HEK293 (cell line): ENCODE measurements at regions not wholly inside any gene's neighbourhood (a gene's known extent, or its start where the extent isn't known, plus 50 kb on each side); places are given as distances from the start of the nearest gene placed in this dataset.

Source experiments
- CTCF ChIA-PET: fragments of 350-600 bp; formaldehyde crosslinking; extraction: SDS; loops from one replicate; lab custom pipeline; 2021; ENCODE audit warnings: antibody characterized with exemption; lab: Yijun Ruan, JAX
- POLR2A ChIA-PET: fragments of 300-600 bp; formaldehyde crosslinking; extraction: SDS; loops from one replicate; lab custom pipeline; 2020; ENCODE audit warnings: antibody characterized with exemption, inconsistent platforms; lab: Yijun Ruan, JAX
- H3K27ac ChIP-seq: fragments of 200-500 bp; sonication (Bioruptor generic); 2 replicates; pipeline ENCODE4 v1.5.1; 2014; ENCODE audit warnings: low read depth, low read length, control low read depth, inconsistent platforms; ENCODE audit errors: extremely low read depth
- H3K36me3 ChIP-seq, 2 experiments: fragments of 200-500 bp in 1 of 2; sonication (Bioruptor generic) in 1 of 2; 1 replicate in 1 of 2; 2 replicates in 1 of 2; pipeline ENCODE4 v1.5.1; 2014 to 2017; ENCODE audit warnings: inconsistent platforms in 2 of 2, low read length in 2 of 2; ENCODE audit not compliant: control insufficient read depth in 2 of 2, insufficient read depth in 1 of 2
- H3K4me1 ChIP-seq: fragments of 200-500 bp; sonication (Bioruptor generic); 2 replicates; pipeline ENCODE4 v1.5.1; 2014; ENCODE audit warnings: mild to moderate bottlenecking, low read length, inconsistent platforms; ENCODE audit not compliant: control insufficient read depth, insufficient read depth
- H3K4me3 ChIP-seq: 2 replicates; pipeline ENCODE4 v1.5.1; 2011; ENCODE audit warnings: low read depth, mild to moderate bottlenecking, control low read depth, low read length, moderate library complexity
- H3K9me3 ChIP-seq: fragments of 200-500 bp; sonication (Bioruptor generic); 2 replicates; pipeline ENCODE4 v1.5.1; 2014; ENCODE audit warnings: low read depth, low read length, inconsistent platforms; ENCODE audit not compliant: control insufficient read depth, insufficient read depth
- CTCF ChIP-seq: fragments of 450-650 bp; formaldehyde crosslinking; IDR thresholded peaks from 2 replicates; pipeline ENCODE4 v1.5.1; 2016; ENCODE audit warnings: missing biosample characterization, missing genetic modification characterization
- GLI2 ChIP-seq: fragments of 450-650 bp; formaldehyde crosslinking; IDR thresholded peaks from 2 replicates; pipeline ENCODE4; 2017; ENCODE audit warnings: missing biosample characterization, missing genetic modification characterization, low read depth, borderline replicate concordance
- GLIS2 ChIP-seq: fragments of 450-650 bp; formaldehyde crosslinking; IDR thresholded peaks from 2 replicates; pipeline ENCODE4 v1.5.1; 2016; ENCODE audit warnings: missing biosample characterization, missing genetic modification characterization
- PRDM1 ChIP-seq: fragments of 450-650 bp; formaldehyde crosslinking; IDR thresholded peaks from 2 replicates; pipeline ENCODE4; 2016; ENCODE audit warnings: missing biosample characterization, missing genetic modification characterization
- SP2 ChIP-seq: fragments of 450-650 bp; formaldehyde crosslinking; IDR thresholded peaks from 2 replicates; pipeline ENCODE4 v1.5.1; 2016; ENCODE audit warnings: missing biosample characterization, missing genetic modification characterization
- ZNF140 ChIP-seq: fragments of 450-650 bp; formaldehyde crosslinking; IDR thresholded peaks from 2 replicates; pipeline ENCODE4 v1.5.1; 2016; ENCODE audit warnings: missing biosample characterization, missing genetic modification characterization
- ZNF157 ChIP-seq: fragments of 450-650 bp; formaldehyde crosslinking; IDR thresholded peaks from 2 replicates; pipeline ENCODE4 v1.5.1; 2016; ENCODE audit warnings: missing biosample characterization, missing genetic modification characterization
- ZNF324 ChIP-seq: fragments of 450-650 bp; formaldehyde crosslinking; IDR thresholded peaks from 2 replicates; pipeline ENCODE4 v1.5.1; 2016; ENCODE audit warnings: missing biosample characterization, missing genetic modification characterization
- ZNF501 ChIP-seq: fragments of 450-650 bp; formaldehyde crosslinking; IDR thresholded peaks from 2 replicates; pipeline ENCODE4 v1.5.1; 2016; ENCODE audit warnings: missing biosample characterization, missing genetic modification characterization
- ZNF558 ChIP-seq: fragments of 450-650 bp; formaldehyde crosslinking; IDR thresholded peaks from 2 replicates; pipeline ENCODE4 v1.5.1; 2016; ENCODE audit warnings: missing biosample characterization, missing genetic modification characterization
- ZNF560 ChIP-seq: fragments of 450-650 bp; formaldehyde crosslinking; IDR thresholded peaks from 2 replicates; pipeline ENCODE4 v1.5.1; 2017; ENCODE audit warnings: missing biosample characterization, missing genetic modification characterization, borderline replicate concordance
- ZNF629 ChIP-seq: fragments of 450-650 bp; formaldehyde crosslinking; IDR thresholded peaks from 2 replicates; pipeline ENCODE4 v1.5.1; 2017; ENCODE audit warnings: missing biosample characterization, missing genetic modification characterization
- ZNF677 ChIP-seq: fragments of 450-650 bp; IDR thresholded peaks from 2 replicates; pipeline ENCODE4 v1.5.0; 2018; ENCODE audit warnings: missing biosample characterization, mild to moderate bottlenecking, missing genetic modification characterization, moderate library complexity
- ZNF792 ChIP-seq: fragments of 450-650 bp; formaldehyde crosslinking; IDR thresholded peaks from 2 replicates; pipeline ENCODE4 v1.5.1; 2016; ENCODE audit warnings: missing biosample characterization, missing genetic modification characterization
- ZXDB ChIP-seq: fragments of 450-650 bp; formaldehyde crosslinking; IDR thresholded peaks from 2 replicates; pipeline ENCODE4 v1.5.1; 2016; ENCODE audit warnings: missing biosample characterization, missing genetic modification characterization
- TF ChIP-seq, protein P1 (sequence below): fragments of 450-650 bp; formaldehyde crosslinking; IDR thresholded peaks from 2 replicates; pipeline ENCODE4 v1.5.1; 2016; ENCODE audit warnings: missing biosample characterization, missing genetic modification characterization, low read depth
- TF ChIP-seq, protein P2 (sequence below): fragments of 450-650 bp; formaldehyde crosslinking; IDR thresholded peaks from 2 replicates; pipeline ENCODE4 v1.5.1; 2016; ENCODE audit warnings: missing biosample characterization, missing genetic modification characterization, borderline replicate concordance

DNA sequence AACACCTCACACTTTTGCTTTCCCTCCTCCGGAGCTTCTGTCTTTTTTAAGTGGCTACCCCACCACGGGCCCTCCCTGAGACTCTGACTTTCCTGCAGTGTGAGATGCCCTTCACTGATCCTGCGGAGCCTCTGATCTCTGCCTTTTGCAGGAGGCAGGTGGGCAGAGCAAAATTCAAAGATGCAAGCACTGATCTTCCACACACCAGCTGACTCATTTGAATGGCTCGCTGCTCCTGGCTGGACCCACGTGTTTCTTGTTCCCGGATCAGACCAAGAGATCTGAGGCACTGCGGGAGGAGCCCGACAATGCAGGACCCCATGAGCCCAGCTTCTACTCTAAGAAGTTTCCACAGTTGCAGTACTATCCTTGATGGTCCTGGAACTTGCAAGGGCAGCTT is 1607.9 kb upstream of the TENM3 start:
- ChIA-PET CTCF (no interaction called here), POLR2A (no interaction called here)
- no peaks in the 10 kb centered on the region for H3K36me3 ChIP-seq

GRCh38 chr4:180636696-180637404 is 1606.4 kb upstream of the TENM3 start:
- H3K27ac ChIP-seq, result no peak overlapping the region
- CTCF ChIA-PET, result no interaction called here
- TF ChIP-seq ZNF792 (tag by site-specific recombination) (no peak), CTCF (tag by site-specific recombination) (no peak), ZNF629 (no peak), ZNF501 (tag by site-specific recombination) (no peak), ZNF558 (no peak), SP2 (tag by site-specific recombination) (no peak), GLIS2 (tag by site-specific recombination) (no peak), ZNF324 (tag by site-specific recombination) (no peak), ZNF140 (tag by site-specific recombination) (no peak), PRDM1 (tag by site-specific recombination) (no peak)
- TF ChIP-seq, protein P1, sequence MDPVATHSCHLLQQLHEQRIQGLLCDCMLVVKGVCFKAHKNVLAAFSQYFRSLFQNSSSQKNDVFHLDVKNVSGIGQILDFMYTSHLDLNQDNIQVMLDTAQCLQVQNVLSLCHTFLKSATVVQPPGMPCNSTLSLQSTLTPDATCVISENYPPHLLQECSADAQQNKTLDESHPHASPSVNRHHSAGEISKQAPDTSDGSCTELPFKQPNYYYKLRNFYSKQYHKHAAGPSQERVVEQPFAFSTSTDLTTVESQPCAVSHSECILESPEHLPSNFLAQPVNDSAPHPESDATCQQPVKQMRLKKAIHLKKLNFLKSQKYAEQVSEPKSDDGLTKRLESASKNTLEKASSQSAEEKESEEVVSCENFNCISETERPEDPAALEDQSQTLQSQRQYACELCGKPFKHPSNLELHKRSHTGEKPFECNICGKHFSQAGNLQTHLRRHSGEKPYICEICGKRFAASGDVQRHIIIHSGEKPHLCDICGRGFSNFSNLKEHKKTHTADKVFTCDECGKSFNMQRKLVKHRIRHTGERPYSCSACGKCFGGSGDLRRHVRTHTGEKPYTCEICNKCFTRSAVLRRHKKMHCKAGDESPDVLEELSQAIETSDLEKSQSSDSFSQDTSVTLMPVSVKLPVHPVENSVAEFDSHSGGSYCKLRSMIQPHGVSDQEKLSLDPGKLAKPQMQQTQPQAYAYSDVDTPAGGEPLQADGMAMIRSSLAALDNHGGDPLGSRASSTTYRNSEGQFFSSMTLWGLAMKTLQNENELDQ (tag by site-specific recombination), result no peak
- TF ChIP-seq, protein P2, sequence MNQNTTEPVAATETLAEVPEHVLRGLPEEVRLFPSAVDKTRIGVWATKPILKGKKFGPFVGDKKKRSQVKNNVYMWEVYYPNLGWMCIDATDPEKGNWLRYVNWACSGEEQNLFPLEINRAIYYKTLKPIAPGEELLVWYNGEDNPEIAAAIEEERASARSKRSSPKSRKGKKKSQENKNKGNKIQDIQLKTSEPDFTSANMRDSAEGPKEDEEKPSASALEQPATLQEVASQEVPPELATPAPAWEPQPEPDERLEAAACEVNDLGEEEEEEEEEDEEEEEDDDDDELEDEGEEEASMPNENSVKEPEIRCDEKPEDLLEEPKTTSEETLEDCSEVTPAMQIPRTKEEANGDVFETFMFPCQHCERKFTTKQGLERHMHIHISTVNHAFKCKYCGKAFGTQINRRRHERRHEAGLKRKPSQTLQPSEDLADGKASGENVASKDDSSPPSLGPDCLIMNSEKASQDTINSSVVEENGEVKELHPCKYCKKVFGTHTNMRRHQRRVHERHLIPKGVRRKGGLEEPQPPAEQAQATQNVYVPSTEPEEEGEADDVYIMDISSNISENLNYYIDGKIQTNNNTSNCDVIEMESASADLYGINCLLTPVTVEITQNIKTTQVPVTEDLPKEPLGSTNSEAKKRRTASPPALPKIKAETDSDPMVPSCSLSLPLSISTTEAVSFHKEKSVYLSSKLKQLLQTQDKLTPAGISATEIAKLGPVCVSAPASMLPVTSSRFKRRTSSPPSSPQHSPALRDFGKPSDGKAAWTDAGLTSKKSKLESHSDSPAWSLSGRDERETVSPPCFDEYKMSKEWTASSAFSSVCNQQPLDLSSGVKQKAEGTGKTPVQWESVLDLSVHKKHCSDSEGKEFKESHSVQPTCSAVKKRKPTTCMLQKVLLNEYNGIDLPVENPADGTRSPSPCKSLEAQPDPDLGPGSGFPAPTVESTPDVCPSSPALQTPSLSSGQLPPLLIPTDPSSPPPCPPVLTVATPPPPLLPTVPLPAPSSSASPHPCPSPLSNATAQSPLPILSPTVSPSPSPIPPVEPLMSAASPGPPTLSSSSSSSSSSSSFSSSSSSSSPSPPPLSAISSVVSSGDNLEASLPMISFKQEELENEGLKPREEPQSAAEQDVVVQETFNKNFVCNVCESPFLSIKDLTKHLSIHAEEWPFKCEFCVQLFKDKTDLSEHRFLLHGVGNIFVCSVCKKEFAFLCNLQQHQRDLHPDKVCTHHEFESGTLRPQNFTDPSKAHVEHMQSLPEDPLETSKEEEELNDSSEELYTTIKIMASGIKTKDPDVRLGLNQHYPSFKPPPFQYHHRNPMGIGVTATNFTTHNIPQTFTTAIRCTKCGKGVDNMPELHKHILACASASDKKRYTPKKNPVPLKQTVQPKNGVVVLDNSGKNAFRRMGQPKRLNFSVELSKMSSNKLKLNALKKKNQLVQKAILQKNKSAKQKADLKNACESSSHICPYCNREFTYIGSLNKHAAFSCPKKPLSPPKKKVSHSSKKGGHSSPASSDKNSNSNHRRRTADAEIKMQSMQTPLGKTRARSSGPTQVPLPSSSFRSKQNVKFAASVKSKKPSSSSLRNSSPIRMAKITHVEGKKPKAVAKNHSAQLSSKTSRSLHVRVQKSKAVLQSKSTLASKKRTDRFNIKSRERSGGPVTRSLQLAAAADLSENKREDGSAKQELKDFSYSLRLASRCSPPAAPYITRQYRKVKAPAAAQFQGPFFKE, result no peak
- H3K36me3 ChIP-seq, result no peaks in the 10 kb centered on the region
- H3K9me3 ChIP-seq, result no peaks in the 10 kb centered on the region
- no peak overlapping the region for H3K4me3 ChIP-seq
- POLR2A ChIA-PET, result no interaction called here
- H3K4me1 ChIP-seq, result peaks cover 3% of the 10 kb centered on the region

More for the DNA sequence above, 1607.9 kb upstream of the TENM3 start:
- TF ChIP-seq ZNF677 (tag by site-specific recombination) (no peak), ZNF560 (tag by site-specific recombination) (no peak), ZXDB (tag by site-specific recombination) (no peak), GLI2 (tag by site-specific recombination) (no peak), ZNF157 (tag by site-specific recombination) (no peak)
- Histone ChIP-seq H3K4me3 (no peak overlapping the region), H3K9me3 (no peaks in the 10 kb centered on the region), H3K4me1 (peaks cover 3% of the 10 kb centered on the region), H3K27ac (no peak overlapping the region)
